ENCODE measurements at regions not wholly inside any gene's neighbourhood (a gene's known extent, or its start where the extent isn't known, plus 50 kb on each side); places are given as distances from the start of the nearest gene placed in this dataset.

DNA sequence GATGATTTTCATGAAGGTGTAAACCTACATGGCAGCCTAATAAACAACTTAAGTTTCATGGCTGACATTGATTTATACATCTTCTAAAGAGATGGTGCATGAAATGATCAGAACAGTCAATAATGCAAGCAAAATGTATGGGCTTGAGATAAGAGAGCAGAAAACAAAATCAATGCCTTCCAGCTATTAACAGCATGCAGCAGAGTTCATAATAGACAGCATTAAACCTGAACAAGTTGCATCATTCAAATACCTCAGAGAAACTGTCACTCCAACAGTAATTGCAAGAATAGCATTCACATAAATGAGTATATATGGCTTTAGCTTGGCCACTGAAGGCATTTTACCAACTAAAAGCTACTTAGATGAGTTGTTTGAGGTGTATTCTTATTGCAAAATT, 319.6 kb upstream of the ARID1B start:
- no peak for TF ChIP-seq POLR2A (IDR thresholded peaks at IDR 0.05)
- TF ChIP-seq, protein P1, sequence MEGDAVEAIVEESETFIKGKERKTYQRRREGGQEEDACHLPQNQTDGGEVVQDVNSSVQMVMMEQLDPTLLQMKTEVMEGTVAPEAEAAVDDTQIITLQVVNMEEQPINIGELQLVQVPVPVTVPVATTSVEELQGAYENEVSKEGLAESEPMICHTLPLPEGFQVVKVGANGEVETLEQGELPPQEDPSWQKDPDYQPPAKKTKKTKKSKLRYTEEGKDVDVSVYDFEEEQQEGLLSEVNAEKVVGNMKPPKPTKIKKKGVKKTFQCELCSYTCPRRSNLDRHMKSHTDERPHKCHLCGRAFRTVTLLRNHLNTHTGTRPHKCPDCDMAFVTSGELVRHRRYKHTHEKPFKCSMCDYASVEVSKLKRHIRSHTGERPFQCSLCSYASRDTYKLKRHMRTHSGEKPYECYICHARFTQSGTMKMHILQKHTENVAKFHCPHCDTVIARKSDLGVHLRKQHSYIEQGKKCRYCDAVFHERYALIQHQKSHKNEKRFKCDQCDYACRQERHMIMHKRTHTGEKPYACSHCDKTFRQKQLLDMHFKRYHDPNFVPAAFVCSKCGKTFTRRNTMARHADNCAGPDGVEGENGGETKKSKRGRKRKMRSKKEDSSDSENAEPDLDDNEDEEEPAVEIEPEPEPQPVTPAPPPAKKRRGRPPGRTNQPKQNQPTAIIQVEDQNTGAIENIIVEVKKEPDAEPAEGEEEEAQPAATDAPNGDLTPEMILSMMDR (IDR thresholded peaks at IDR 0.05) = no peak

Measured in body of pancreas (tissue), 4 donors.